Tibial nerve (tissue), 4 donors: ENCODE measurements at regions not wholly inside any gene's neighbourhood (a gene's known extent, or its start where the extent isn't known, plus 50 kb on each side); places are given as distances from the start of the nearest gene placed in this dataset.

ENCODE experiments used
- DNase-seq, 2 donors: peaks; one replicate each; pipeline ENCODE4 v3.0.0-alpha.2; 2019; ENCODE audit warnings: low spot score in 2 of 2
- H3K27ac ChIP-seq, 4 donors: fragments of 200-600 bp; sonication (generic) in 3 of 4; one replicate each; pipeline ENCODE4 v1.5.1; 2017 to 2019; ENCODE audit warnings: mild to moderate bottlenecking in 1 of 4
- H3K27me3 ChIP-seq, 2 donors: fragments of 200-600 bp; sonication (generic) in 1 of 2; one replicate each; pipeline versions ENCODE4 v1.5.1 to v1.6.0; 2017 to 2019
- H3K36me3 ChIP-seq, 3 donors: fragments of 200-600 bp; sonication (generic); one replicate each; pipeline ENCODE4 v1.5.1; 2018 to 2019
- H3K4me1 ChIP-seq, 4 donors: fragments of 200-600 bp; sonication (generic) in 3 of 4; one replicate each; pipeline ENCODE4 v1.5.1; 2017 to 2019
- H3K4me3 ChIP-seq, 4 donors: fragments of 200-600 bp; sonication (generic) in 3 of 4; one replicate each; pipeline ENCODE4 v1.5.1; 2017 to 2019; ENCODE audit warnings: mild to moderate bottlenecking in 1 of 4, moderate library complexity in 1 of 4
- H3K9me3 ChIP-seq, 4 donors: fragments of 200-600 bp; sonication (generic) in 3 of 4; one replicate each; pipeline ENCODE4 v1.5.1; 2017 to 2019
- EP300 ChIP-seq, 2 donors: sonication (generic); formaldehyde crosslinking; IDR thresholded peaks; one replicate each; pipeline ENCODE4 v1.6.1; 2017; ENCODE audit warnings: antibody characterized with exemption in 2 of 2, mild to moderate bottlenecking in 1 of 2
- POLR2A ChIP-seq, 2 donors: fragments of 450-650 bp; IDR thresholded peaks; one replicate each; pipeline ENCODE4 v1.6.1; 2017; ENCODE audit warnings: antibody characterized with exemption in 2 of 2, mild to moderate bottlenecking in 2 of 2, moderate library complexity in 2 of 2
- WGBS, 2 donors: methylation state at CpG; one replicate each; pipeline ENCODE4 v1.1.5; 2018; 5-methylcytosine and 5-hydroxymethylcytosine counted together
- TF ChIP-seq, protein P1 (sequence below), 5 experiments: fragments of 200-600 bp in 3 of 5; fragments of 450-650 bp in 2 of 5; sonication (generic) in 3 of 5; IDR thresholded peaks; one replicate each; pipeline ENCODE4 v1.5.1; 2016 to 2019; ENCODE audit warnings: antibody characterized with exemption in 5 of 5, mild to moderate bottlenecking in 3 of 5, moderate library complexity in 2 of 5

DNA sequence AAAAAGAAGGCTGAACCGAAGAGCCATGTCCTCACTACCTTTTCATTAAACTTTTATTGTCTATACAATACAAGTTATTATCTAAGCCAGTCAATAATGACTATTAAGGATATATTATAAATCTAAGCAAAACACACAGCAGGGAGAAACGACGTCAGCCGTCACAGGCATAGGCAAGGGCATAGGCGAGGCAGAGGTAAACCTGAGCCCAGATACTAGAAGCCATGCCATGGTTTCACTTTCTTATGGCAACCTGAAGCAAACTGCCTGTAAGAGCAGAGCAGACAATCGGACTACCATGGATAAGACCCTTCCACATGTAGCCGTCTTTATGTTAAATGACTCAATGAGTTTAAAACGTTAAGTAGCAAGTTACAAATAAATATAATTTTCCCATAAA lies 238.5 kb upstream of the ZNF521 start:
- TF ChIP-seq EP300 (IDR thresholded peaks at IDR 0.05): no peak
- TF ChIP-seq, protein P1, sequence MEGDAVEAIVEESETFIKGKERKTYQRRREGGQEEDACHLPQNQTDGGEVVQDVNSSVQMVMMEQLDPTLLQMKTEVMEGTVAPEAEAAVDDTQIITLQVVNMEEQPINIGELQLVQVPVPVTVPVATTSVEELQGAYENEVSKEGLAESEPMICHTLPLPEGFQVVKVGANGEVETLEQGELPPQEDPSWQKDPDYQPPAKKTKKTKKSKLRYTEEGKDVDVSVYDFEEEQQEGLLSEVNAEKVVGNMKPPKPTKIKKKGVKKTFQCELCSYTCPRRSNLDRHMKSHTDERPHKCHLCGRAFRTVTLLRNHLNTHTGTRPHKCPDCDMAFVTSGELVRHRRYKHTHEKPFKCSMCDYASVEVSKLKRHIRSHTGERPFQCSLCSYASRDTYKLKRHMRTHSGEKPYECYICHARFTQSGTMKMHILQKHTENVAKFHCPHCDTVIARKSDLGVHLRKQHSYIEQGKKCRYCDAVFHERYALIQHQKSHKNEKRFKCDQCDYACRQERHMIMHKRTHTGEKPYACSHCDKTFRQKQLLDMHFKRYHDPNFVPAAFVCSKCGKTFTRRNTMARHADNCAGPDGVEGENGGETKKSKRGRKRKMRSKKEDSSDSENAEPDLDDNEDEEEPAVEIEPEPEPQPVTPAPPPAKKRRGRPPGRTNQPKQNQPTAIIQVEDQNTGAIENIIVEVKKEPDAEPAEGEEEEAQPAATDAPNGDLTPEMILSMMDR (IDR thresholded peaks at IDR 0.05): no peak
- no peak for TF ChIP-seq POLR2A (IDR thresholded peaks at IDR 0.05)
- WGBS, 2 donors: 85 to 91% methylated on average over 8 of the region's 8 CpGs
- DNase-seq: no peak
- H3K9me3 ChIP-seq: peaks cover 0 to 14% (median 0%) of the 10 kb centered on the region in 4 donors
- no peak overlapping the region for H3K27ac ChIP-seq
- no peaks in the 10 kb centered on the region for H3K27me3 ChIP-seq
- no peaks in the 10 kb centered on the region for H3K36me3 ChIP-seq
- H3K4me3 ChIP-seq: no peak overlapping the region
- no peaks in the 10 kb centered on the region for H3K4me1 ChIP-seq

DNA sequence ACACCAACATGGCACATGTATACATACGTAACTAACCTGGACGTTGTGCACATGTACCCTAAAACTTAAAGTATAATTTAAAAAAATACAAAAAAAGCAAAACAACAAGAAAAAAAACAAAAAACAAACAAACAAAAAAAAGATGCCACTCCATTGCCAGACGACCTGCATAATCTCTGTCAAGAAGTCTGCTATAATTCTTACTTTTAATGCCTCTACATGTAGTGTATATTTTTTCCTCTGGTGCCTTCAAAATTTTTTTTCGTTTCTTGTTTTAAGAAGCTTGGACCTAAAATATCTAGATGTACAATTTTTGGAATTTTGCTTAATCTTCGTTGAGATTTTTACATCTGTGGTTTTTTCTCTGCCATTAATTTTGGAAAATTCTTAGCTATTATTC lies 235.6 kb upstream of the ZNF521 start:
- Histone ChIP-seq H3K27me3 (no peaks in the 10 kb centered on the region), H3K4me1 (no peaks in the 10 kb centered on the region), H3K36me3 (no peaks in the 10 kb centered on the region), H3K27ac (no peak overlapping the region), H3K9me3 (peaks cover 0 to 14% (median 0%) of the 10 kb centered on the region in 4 donors), H3K4me3 (no peak overlapping the region)
- TF ChIP-seq EP300 (IDR thresholded peaks at IDR 0.05) (no peak), POLR2A (IDR thresholded peaks at IDR 0.05) (no peak)
- TF ChIP-seq, protein P1 (IDR thresholded peaks at IDR 0.05): no peak
- 93 to 95% methylated on average over 5 of the region's 5 CpGs for WGBS, 2 donors
- no peak for DNase-seq

DNA sequence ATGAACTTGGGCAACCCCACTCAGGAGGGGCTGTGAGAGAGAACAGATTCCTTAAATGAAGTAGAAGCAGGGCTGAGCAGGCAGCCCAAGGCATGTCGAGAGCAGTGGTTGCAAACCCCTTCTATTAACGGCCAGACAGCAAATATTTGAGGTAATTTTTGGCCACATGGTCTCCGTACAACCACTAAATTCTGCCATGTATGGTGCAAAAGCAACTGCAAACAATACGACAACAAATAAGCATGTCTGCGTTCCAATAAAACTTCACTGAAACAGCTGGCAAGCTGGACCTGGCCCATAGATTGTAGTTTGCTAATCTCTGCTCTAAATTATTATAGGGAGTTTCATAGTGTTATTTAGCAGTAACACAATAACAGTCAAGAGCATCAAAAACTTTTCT lies 217.0 kb upstream of the ZNF521 start:
- H3K4me1 ChIP-seq: no peaks in the 10 kb centered on the region
- DNase-seq: no peak
- no peaks in the 10 kb centered on the region for H3K9me3 ChIP-seq
- H3K27ac ChIP-seq: no peak overlapping the region
- TF ChIP-seq POLR2A (IDR thresholded peaks at IDR 0.05) (no peak), EP300 (IDR thresholded peaks at IDR 0.05) (no peak)
- TF ChIP-seq, protein P1 (IDR thresholded peaks at IDR 0.05): no peak
- no peaks in the 10 kb centered on the region for H3K36me3 ChIP-seq
- no peaks in the 10 kb centered on the region for H3K27me3 ChIP-seq
- 85 to 91% methylated on average over 5 of the region's 5 CpGs for WGBS, 2 donors
- H3K4me3 ChIP-seq: no peak overlapping the region

DNA sequence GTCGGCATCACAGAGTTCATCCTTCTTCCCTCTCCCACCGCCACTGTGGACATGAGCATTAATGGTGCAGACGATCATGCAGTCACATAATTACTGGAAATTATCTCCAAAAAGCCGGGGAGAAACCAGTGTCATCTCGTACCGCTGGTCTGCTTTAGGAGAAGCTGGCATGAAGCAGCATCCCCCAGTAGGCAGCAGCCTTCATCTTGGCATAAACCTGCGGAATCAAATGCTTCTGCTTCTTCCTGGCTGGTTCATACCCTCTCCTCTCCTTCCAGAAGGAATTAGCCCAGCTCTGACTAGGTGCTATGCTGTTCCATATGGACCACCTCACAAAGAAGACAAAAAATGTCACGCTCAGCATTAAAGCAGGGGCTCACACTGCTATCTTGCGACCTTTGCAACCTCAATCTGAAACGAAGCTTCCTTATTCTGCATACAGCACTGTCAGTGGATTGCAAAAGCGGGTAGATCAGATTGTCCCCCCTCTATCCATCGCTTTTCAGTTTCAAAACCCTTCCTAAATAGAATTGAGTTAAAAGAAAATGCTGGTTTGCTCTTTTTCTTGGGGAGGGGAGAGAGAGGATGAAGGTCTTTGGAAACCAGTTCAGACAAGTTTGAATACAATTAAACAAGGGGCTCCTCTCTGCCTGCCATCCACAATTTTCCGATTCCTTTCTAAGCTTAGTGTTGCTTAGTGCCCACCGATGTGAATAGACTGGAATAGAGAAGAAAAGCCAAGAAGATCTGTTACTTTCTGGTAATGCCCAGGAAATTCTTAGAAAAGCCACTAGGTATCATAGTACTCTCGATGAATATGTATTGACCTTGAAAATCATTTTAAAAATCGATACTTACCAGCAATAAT lies 212.1 kb upstream of the ZNF521 start:
- TF ChIP-seq, protein P1 (IDR thresholded peaks at IDR 0.05): no peak
- no peak for TF ChIP-seq EP300 (IDR thresholded peaks at IDR 0.05)
- TF ChIP-seq POLR2A (IDR thresholded peaks at IDR 0.05): no peak
- Histone ChIP-seq H3K4me1 (peaks cover 0 to 4% (median 0%) of the 10 kb centered on the region in 4 donors), H3K27ac (no peak overlapping the region), H3K9me3 (no peaks in the 10 kb centered on the region), H3K27me3 (no peaks in the 10 kb centered on the region), H3K36me3 (no peaks in the 10 kb centered on the region), H3K4me3 (no peak overlapping the region)
- DNase-seq: no peak
- 84 to 92% methylated on average over 16 of the region's 16 CpGs for WGBS, 2 donors

DNA sequence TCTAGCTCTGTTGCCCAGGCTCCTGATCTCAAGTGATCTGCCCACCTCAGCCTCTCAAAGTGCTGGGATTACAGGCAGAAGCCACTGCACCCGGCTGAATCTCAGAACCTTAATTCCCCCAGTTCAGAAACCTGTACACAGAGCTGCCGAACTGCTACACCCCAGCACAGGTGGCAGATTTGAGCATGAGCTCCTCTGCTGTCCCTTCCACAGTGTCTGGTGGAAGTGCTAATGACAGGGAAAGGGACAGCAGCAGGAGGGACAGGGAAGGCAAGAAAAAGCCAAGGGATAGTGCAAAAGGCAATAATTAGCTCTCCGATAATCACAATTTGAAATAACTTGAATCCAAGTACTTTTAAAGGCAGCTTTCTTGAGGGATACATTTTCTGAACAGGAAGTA lies 211.4 kb upstream of the ZNF521 start:
- H3K36me3 ChIP-seq: no peaks in the 10 kb centered on the region
- peaks cover 0 to 4% (median 0%) of the 10 kb centered on the region in 4 donors for H3K4me1 ChIP-seq
- DNase-seq: no peak
- H3K9me3 ChIP-seq: no peaks in the 10 kb centered on the region
- H3K4me3 ChIP-seq: no peak overlapping the region
- H3K27ac ChIP-seq: no peak overlapping the region
- TF ChIP-seq, protein P1 (IDR thresholded peaks at IDR 0.05): no peak
- TF ChIP-seq EP300 (IDR thresholded peaks at IDR 0.05) (no peak), POLR2A (IDR thresholded peaks at IDR 0.05) (no peak)
- 87 to 88% methylated on average over 3 of the region's 3 CpGs for WGBS, 2 donors
- H3K27me3 ChIP-seq: no peaks in the 10 kb centered on the region
